GM23248 (cell line): ENCODE measurements at regions not wholly inside any gene's neighbourhood (a gene's known extent, or its start where the extent isn't known, plus 50 kb on each side); places are given as distances from the start of the nearest gene placed in this dataset.
A peak's percentile ranks its signal among the peaks of the same experiment; 100 is the strongest.

ENCODE experiments used
- DNase-seq: peaks from one replicate; pipeline ENCODE4 v3.0.0-alpha.2; 2015
- H2AFZ ChIP-seq: fragments of 200-600 bp; sonication (generic); 2 replicates; pipeline ENCODE4 v1.6.1; 2016; ENCODE audit warnings: antibody characterized with exemption
- H3F3A ChIP-seq: fragments of 200-600 bp; sonication (generic); 2 replicates; pipeline ENCODE4 v1.6.1; 2016; ENCODE audit warnings: mild to moderate bottlenecking, antibody characterized with exemption, mixed run types; ENCODE audit not compliant: insufficient read depth
- H3K27ac ChIP-seq: fragments of 200-600 bp; sonication (generic); 2 replicates; pipeline ENCODE4 v1.5.1; 2016; ENCODE audit warnings: mild to moderate bottlenecking
- H3K27me3 ChIP-seq: fragments of 200-600 bp; sonication (generic); replicated peaks from 2 replicates; pipeline ENCODE4 v1.6.1; 2016; ENCODE audit warnings: mild to moderate bottlenecking; ENCODE audit not compliant: insufficient read depth
- H3K36me3 ChIP-seq: fragments of 200-600 bp; sonication (generic); 2 replicates; pipeline ENCODE4 v1.6.1; 2016; ENCODE audit warnings: low read depth, mild to moderate bottlenecking
- H3K4me1 ChIP-seq: fragments of 200-600 bp; sonication (generic); 2 replicates; pipeline ENCODE4 v1.6.1; 2016; ENCODE audit warnings: mild to moderate bottlenecking; ENCODE audit not compliant: insufficient read depth
- H3K4me2 ChIP-seq: fragments of 200-600 bp; sonication (generic); one replicate; pipeline ENCODE4 v1.6.1; 2016; ENCODE audit warnings: mild to moderate bottlenecking; ENCODE audit not compliant: unreplicated experiment
- H3K4me3 ChIP-seq: fragments of 200-600 bp; sonication (generic); 2 replicates; pipeline ENCODE4 v1.5.1; 2016; ENCODE audit warnings: mild to moderate bottlenecking
- H3K79me2 ChIP-seq: fragments of 200-600 bp; sonication (generic); 2 replicates; pipeline ENCODE4 v1.6.1; 2016; ENCODE audit warnings: mild to moderate bottlenecking; ENCODE audit not compliant: insufficient read depth
- H3K9ac ChIP-seq: fragments of 200-600 bp; sonication (generic); 2 replicates; pipeline ENCODE4 v1.6.1; 2016; ENCODE audit warnings: mild to moderate bottlenecking
- H3K9me2 ChIP-seq: fragments of 200-600 bp; sonication (generic); 2 replicates; pipeline ENCODE4 v1.6.1; 2016; ENCODE audit warnings: mixed run types, mild to moderate bottlenecking, moderate library complexity; ENCODE audit not compliant: insufficient read depth
- H3K9me3 ChIP-seq: fragments of 200-600 bp; sonication (generic); one replicate; pipeline ENCODE4 v1.6.1; 2017; ENCODE audit warnings: low read depth
- H4K20me1 ChIP-seq: fragments of 200-600 bp; sonication (generic); 2 replicates; pipeline ENCODE4 v1.6.0; 2016; ENCODE audit not compliant: insufficient read depth
- EZH2 ChIP-seq: fragments of 200-600 bp; sonication (generic); IDR thresholded peaks from 2 replicates; pipeline ENCODE4 v1.6.1; 2018; ENCODE audit warnings: antibody characterized with exemption, mild to moderate bottlenecking; ENCODE audit not compliant: insufficient read depth, poor library complexity, severe bottlenecking
- EZH2phosphoT487 ChIP-seq: fragments of 200-600 bp; sonication (generic); IDR thresholded peaks from 2 replicates; pipeline ENCODE4 v1.6.1; 2018; ENCODE audit warnings: antibody characterized with exemption, moderate library complexity, mild to moderate bottlenecking, low read depth; ENCODE audit not compliant: insufficient read depth
- WGBS, 2 experiments: methylation state at CpG; one replicate each; pipeline ENCODE4 v1.1.6; 2015 to 2017; ENCODE audit warnings: low lambda C conversion rate in 2 of 2, low coverage in 1 of 2; ENCODE audit errors: missing lambda C conversion rate in 2 of 2; 5-methylcytosine and 5-hydroxymethylcytosine counted together
- in situ Hi-C: fragments of 300-500 bp; cut with MboI; formaldehyde crosslinking; loops from 2 replicates; pipeline ENCODE4 v1.15.0; 2020

GRCh38 chr17:14775731-14776492, 475.0 kb downstream of the HS3ST3B1 start:
- WGBS, 2 experiments, result 34 to 36% methylated on average over 8 of the region's 8 CpGs
- DNase-seq, result peak; percentile 21

GRCh38 chr17:14774774-14775173, 473.9 kb downstream of the HS3ST3B1 start:
- no peak for DNase-seq
- Histone ChIP-seq H3K4me2 (no peak overlapping the region), H3K36me3 (no peaks in the 10 kb centered on the region), H3K27ac (no peak overlapping the region), H3K9me3 (no peaks in the 10 kb centered on the region), H3K9ac (no peak overlapping the region), H3K27me3 (no peaks in the 10 kb centered on the region), H3K9me2 (no peaks in the 10 kb centered on the region), H4K20me1 (no peaks in the 10 kb centered on the region), H3K79me2 (no peaks in the 10 kb centered on the region), H3F3A (no peaks in the 10 kb centered on the region), H2AFZ (no peak overlapping the region), H3K4me1 (peaks cover 18% of the 10 kb centered on the region), H3K4me3 (no peak overlapping the region)
- no peak for TF ChIP-seq EZH2phosphoT487
- TF ChIP-seq EZH2, result no peak
- 79 to 87% methylated on average over 1 of the region's 1 CpG for WGBS, 2 experiments
- in situ Hi-C loops, result no loop called here

More at GRCh38 chr17:14775731-14776492, 475.0 kb downstream of the HS3ST3B1 start:
- Histone ChIP-seq H3K27ac (no peak overlapping the region), H3K4me3 (no peak overlapping the region), H2AFZ (no peak overlapping the region), H3K79me2 (no peaks in the 10 kb centered on the region), H3K27me3 (no peaks in the 10 kb centered on the region), H3K36me3 (no peaks in the 10 kb centered on the region), H3K4me1 (peaks cover 18% of the 10 kb centered on the region), H4K20me1 (no peaks in the 10 kb centered on the region), H3K4me2 (peak overlapping the region; percentile 20), H3K9me2 (no peaks in the 10 kb centered on the region), H3K9me3 (no peaks in the 10 kb centered on the region), H3F3A (no peaks in the 10 kb centered on the region), H3K9ac (no peak overlapping the region)
- in situ Hi-C loops, result no loop called here
- no peak for TF ChIP-seq EZH2phosphoT487
- TF ChIP-seq EZH2, result no peak

GRCh38 chr17:14772776-14773175, 471.9 kb downstream of the HS3ST3B1 start:
- TF ChIP-seq EZH2phosphoT487 (no peak), EZH2 (no peak)
- Histone ChIP-seq H3K27ac (no peak overlapping the region), H4K20me1 (no peaks in the 10 kb centered on the region), H3K36me3 (no peaks in the 10 kb centered on the region), H3K79me2 (no peaks in the 10 kb centered on the region), H3K9me2 (no peaks in the 10 kb centered on the region), H2AFZ (no peak overlapping the region), H3K9me3 (no peaks in the 10 kb centered on the region), H3K9ac (no peak overlapping the region), H3F3A (no peaks in the 10 kb centered on the region), H3K4me3 (no peak overlapping the region), H3K4me2 (no peak overlapping the region), H3K27me3 (no peaks in the 10 kb centered on the region), H3K4me1 (peaks cover 18% of the 10 kb centered on the region)
- 41 to 42% methylated on average over 2 of the region's 2 CpGs for WGBS, 2 experiments
- in situ Hi-C loops, result no loop called here
- no peak for DNase-seq

GRCh38 chr17:14771543-14771942, 470.7 kb downstream of the HS3ST3B1 start:
- no peak overlapping the region for H3K27ac ChIP-seq
- H2AFZ ChIP-seq, result no peak overlapping the region
- 65 to 68% methylated on average over 6 of the region's 6 CpGs for WGBS, 2 experiments
- H3F3A ChIP-seq, result no peaks in the 10 kb centered on the region
- H3K27me3 ChIP-seq, result no peaks in the 10 kb centered on the region
- peaks cover 14% of the 10 kb centered on the region for H3K4me1 ChIP-seq
- no peak overlapping the region for H3K4me3 ChIP-seq
- no peaks in the 10 kb centered on the region for H3K9me2 ChIP-seq
- in situ Hi-C loops, result no loop called here
- no peak overlapping the region for H3K4me2 ChIP-seq
- H3K9me3 ChIP-seq, result no peaks in the 10 kb centered on the region
- H3K9ac ChIP-seq, result no peak overlapping the region
- H4K20me1 ChIP-seq, result no peaks in the 10 kb centered on the region
- no peaks in the 10 kb centered on the region for H3K79me2 ChIP-seq
- TF ChIP-seq EZH2 (no peak), EZH2phosphoT487 (no peak)
- no peaks in the 10 kb centered on the region for H3K36me3 ChIP-seq
- no peak for DNase-seq

- no peaks in the 10 kb centered on the region for H3F3A ChIP-seq
- H3K79me2 ChIP-seq, result no peaks in the 10 kb centered on the region
- in situ Hi-C loops, result no loop called here
- H2AFZ ChIP-seq, result no peak overlapping the region
- H3K4me3 ChIP-seq, result no peak overlapping the region
- 50 to 66% methylated on average over 2 of the region's 2 CpGs for WGBS, 2 experiments
- no peaks in the 10 kb centered on the region for H3K9me2 ChIP-seq
- H4K20me1 ChIP-seq, result no peaks in the 10 kb centered on the region
- H3K27ac ChIP-seq, result no peak overlapping the region
- H3K4me2 ChIP-seq, result no peak overlapping the region
- H3K4me1 ChIP-seq, result no peaks in the 10 kb centered on the region
- no peaks in the 10 kb centered on the region for H3K27me3 ChIP-seq
- no peak for DNase-seq
- H3K9ac ChIP-seq, result no peak overlapping the region
- TF ChIP-seq EZH2phosphoT487 (no peak), EZH2 (no peak)
- no peaks in the 10 kb centered on the region for H3K9me3 ChIP-seq
- no peaks in the 10 kb centered on the region for H3K36me3 ChIP-seq
Measured at GRCh38 chr17:14768923-14769322, 468.0 kb downstream of the HS3ST3B1 start.
